H1 (cell line): ENCODE measurements at regions not wholly inside any gene's neighbourhood (a gene's known extent, or its start where the extent isn't known, plus 50 kb on each side); places are given as distances from the start of the nearest gene placed in this dataset.

Source experiments
- CTCF ChIA-PET: fragments of 300-600 bp; sonication (Branson Sonifier 250); formaldehyde crosslinking; loops from one replicate; lab custom pipeline; 2021; ENCODE audit not compliant: partially characterized antibody; lab: Charles Lee
- POLR2A ChIA-PET: fragments of 300-600 bp; sonication (Branson Sonifier 250); formaldehyde crosslinking; loops from one replicate; lab custom pipeline; 2021; ENCODE audit warnings: inconsistent platforms; ENCODE audit not compliant: partially characterized antibody; lab: Charles Lee
- DNase-seq, 2 experiments: peaks; one replicate each; pipeline versions ENCODE4 v3.0.0 to v3.0.0-alpha.2; 2010 to 2022; ENCODE audit warnings: low spot score in 2 of 2, low read depth in 1 of 2, mixed read lengths in 1 of 2
- FAIRE-seq: peaks from 2 replicates; lab custom pipeline; 2011; peaks lifted over from hg19 to GRCh38; lab: Jason Lieb, UNC
- H2AFZ ChIP-seq: 2 replicates; pipeline ENCODE4 v1.8.1; 2012; ENCODE audit warnings: low read length, inconsistent platforms
- H2AK5ac ChIP-seq: 2 replicates; pipeline ENCODE4 v1.6.1; 2013; ENCODE audit warnings: low read depth, low read length
- H2BK120ac ChIP-seq: replicated peaks from 2 replicates; pipeline ENCODE3; 2013; ENCODE audit warnings: low read depth, low read length, inconsistent platforms
- H2BK12ac ChIP-seq: 2 replicates; pipeline ENCODE4 v1.6.1; 2013; ENCODE audit warnings: low read depth, low read length
- H2BK15ac ChIP-seq: 2 replicates; pipeline ENCODE4 v1.6.1; 2013; ENCODE audit warnings: low read length
- H2BK20ac ChIP-seq: 2 replicates; pipeline ENCODE4 v1.6.1; 2013; ENCODE audit warnings: low read length
- H2BK5ac ChIP-seq: 2 replicates; pipeline ENCODE4 v1.6.1; 2013; ENCODE audit warnings: low read depth, low read length
- H3K14ac ChIP-seq: 2 replicates; pipeline ENCODE4 v1.6.1; 2013; ENCODE audit warnings: inconsistent platforms; ENCODE audit not compliant: insufficient read length
- H3K18ac ChIP-seq: 2 replicates; pipeline ENCODE4 v1.6.1; 2013; ENCODE audit warnings: low read length; ENCODE audit errors: extremely low read depth
- H3K23ac ChIP-seq: 2 replicates; pipeline ENCODE4 v1.6.1; 2013; ENCODE audit warnings: inconsistent platforms; ENCODE audit not compliant: insufficient read length
- H3K23me2 ChIP-seq: 2 replicates; pipeline ENCODE4 v1.6.1; 2013; ENCODE audit warnings: low read depth, low read length
- H3K27ac ChIP-seq: 2 replicates; pipeline ENCODE4 v1.6.1; 2011; ENCODE audit warnings: low read depth, low read length, inconsistent platforms
- H3K27me3 ChIP-seq, 4 experiments: replicated peaks in 1 of 4; 1 replicate in 1 of 4; 2 replicates in 3 of 4; pipeline versions ENCODE4 v1.6.1 to v1.8.1; 2011 to 2013; ENCODE audit warnings: low read length in 3 of 4, mild to moderate bottlenecking in 3 of 4, inconsistent platforms in 2 of 4, mixed read lengths in 2 of 4, moderate library complexity in 1 of 4; ENCODE audit not compliant: control insufficient read depth in 3 of 4, insufficient read depth in 3 of 4; ENCODE audit errors: extremely low read depth in 1 of 4
- H3K36me3 ChIP-seq, 4 experiments: 2 replicates each; pipeline versions ENCODE4 v1.6.1 to v1.8.1; 2011 to 2013; ENCODE audit warnings: mild to moderate bottlenecking in 4 of 4, low read length in 3 of 4, moderate library complexity in 2 of 4, control low read depth in 1 of 4, inconsistent platforms in 1 of 4; ENCODE audit not compliant: insufficient read depth in 4 of 4, control insufficient read depth in 2 of 4
- H3K4ac ChIP-seq: replicated peaks from 2 replicates; pipeline ENCODE3; 2013; ENCODE audit warnings: low read length, low read depth, mixed read lengths, inconsistent platforms; ENCODE audit not compliant: insufficient read length
- H3K4me1 ChIP-seq, 4 experiments: replicated peaks in 1 of 4; 1 replicate in 1 of 4; 2 replicates in 3 of 4; pipeline versions ENCODE4 v1.6.1 to v1.8.1; 2011 to 2013; ENCODE audit warnings: low read length in 3 of 4, inconsistent platforms in 2 of 4, mixed read lengths in 1 of 4; ENCODE audit not compliant: insufficient read depth in 4 of 4, control insufficient read depth in 3 of 4
- H3K4me2 ChIP-seq, 2 experiments: 2 replicates each; pipeline versions ENCODE4 v1.6.1 to v1.8.1; 2011 to 2013; ENCODE audit warnings: low read depth in 2 of 2, low read length in 2 of 2, control low read depth in 1 of 2, inconsistent platforms in 1 of 2, mild to moderate bottlenecking in 1 of 2; ENCODE audit not compliant: insufficient read depth in 1 of 2
- H3K4me3 ChIP-seq, 4 experiments: fragments of 200-600, 300-600 bp in 1 of 4; sonication (generic), shearing (Covaris generic), sonication (Bioruptor Twin) in 1 of 4; 2 replicates each; pipeline versions ENCODE4 v1.5.1 to v1.8.1; 2011 to 2016; ENCODE audit warnings: low read length in 4 of 4, low read depth in 3 of 4, control low read depth in 2 of 4, inconsistent platforms in 2 of 4, mild to moderate bottlenecking in 2 of 4, mixed read lengths in 1 of 4, moderate library complexity in 1 of 4; ENCODE audit not compliant: insufficient read depth in 2 of 4; ENCODE audit errors: extremely low read depth in 1 of 4
- H3K56ac ChIP-seq: replicated peaks from 2 replicates; pipeline ENCODE3; 2013; ENCODE audit warnings: low read depth, mild to moderate bottlenecking, mixed read lengths, low read length, inconsistent platforms; ENCODE audit not compliant: insufficient read length
- H3K79me1 ChIP-seq: 2 replicates; pipeline ENCODE4 v1.6.1; 2013; ENCODE audit warnings: low read depth, low read length, control low read depth
- H3K79me2 ChIP-seq, 2 experiments: 2 replicates each; pipeline versions ENCODE4 v1.6.1 to v1.8.1; 2012 to 2013; ENCODE audit warnings: low read length in 2 of 2, mild to moderate bottlenecking in 2 of 2, inconsistent platforms in 1 of 2; ENCODE audit not compliant: insufficient read depth in 2 of 2, control insufficient read depth in 1 of 2
- H3K9ac ChIP-seq, 4 experiments: replicated peaks in 1 of 4; 1 replicate in 1 of 4; 2 replicates in 3 of 4; pipeline versions ENCODE4 v1.6.1 to v1.8.1; 2011 to 2013; ENCODE audit warnings: low read depth in 3 of 4, low read length in 3 of 4, control low read depth in 2 of 4, mild to moderate bottlenecking in 2 of 4, moderate library complexity in 2 of 4, inconsistent platforms in 1 of 4; ENCODE audit errors: extremely low read depth in 1 of 4
- H3K9me3 ChIP-seq, 2 experiments: 2 replicates each; pipeline versions ENCODE4 v1.6.1 to v1.8.1; 2012 to 2013; ENCODE audit warnings: mild to moderate bottlenecking in 2 of 2, moderate library complexity in 2 of 2, control low read depth in 1 of 2, inconsistent platforms in 1 of 2, low read depth in 1 of 2, low read length in 1 of 2, mixed read lengths in 1 of 2; ENCODE audit not compliant: insufficient read depth in 2 of 2
- H4K20me1 ChIP-seq, 2 experiments: replicated peaks in 1 of 2; 2 replicates each; pipeline versions ENCODE3 to v1.8.1; 2011 to 2013; ENCODE audit warnings: inconsistent platforms in 2 of 2, low read length in 2 of 2, mild to moderate bottlenecking in 1 of 2; ENCODE audit not compliant: insufficient read depth in 2 of 2, control insufficient read depth in 1 of 2
- H4K5ac ChIP-seq: 2 replicates; pipeline ENCODE4 v1.6.1; 2013; ENCODE audit warnings: low read length, low read depth, mixed read lengths, inconsistent platforms; ENCODE audit not compliant: insufficient read length
- H4K8ac ChIP-seq: 2 replicates; pipeline ENCODE4 v1.8.0; 2013; ENCODE audit warnings: mild to moderate bottlenecking, moderate library complexity, low read length, inconsistent platforms; ENCODE audit not compliant: insufficient read depth; ENCODE audit errors: extremely low read depth
- H4K91ac ChIP-seq: replicated peaks from 2 replicates; pipeline ENCODE3; 2013; ENCODE audit warnings: low read length, mixed read lengths, inconsistent platforms; ENCODE audit not compliant: insufficient read length
- CTCF ChIP-seq, 3 experiments: IDR thresholded peaks; 1 replicate in 2 of 3; 2 replicates in 1 of 3; pipeline versions ENCODE4 v1.5.1 to v1.6.1; 2011; ENCODE audit warnings: low read length in 3 of 3, mild to moderate bottlenecking in 3 of 3, inconsistent platforms in 2 of 3, low read depth in 1 of 3, moderate library complexity in 1 of 3; ENCODE audit not compliant: insufficient read depth in 1 of 3; ENCODE audit errors: control extremely low read depth in 1 of 3
- NANOG ChIP-seq: IDR thresholded peaks from 2 replicates; pipeline ENCODE4 v1.6.1; 2011; ENCODE audit warnings: low read length, low read depth, mild to moderate bottlenecking, inconsistent platforms; ENCODE audit not compliant: insufficient read depth, poor library complexity, severe bottlenecking
- RAD21 ChIP-seq, 2 experiments: IDR thresholded peaks in 1 of 2; conservative IDR thresholded peaks in 1 of 2; 2 replicates each; pipeline ENCODE4 v1.6.1; 2011; ENCODE audit warnings: low read depth in 2 of 2, low read length in 2 of 2, improper control_type of control experiment in 1 of 2, inconsistent platforms in 1 of 2, mild to moderate bottlenecking in 1 of 2, moderate library complexity in 1 of 2
- WGBS, 2 experiments: shearing (Covaris generic) in 1 of 2; methylation state at CpG; one replicate each; pipeline versions ENCODE4 v1.1.6 to v1.1.7; 2013 to 2015; ENCODE audit warnings: low lambda C conversion rate in 2 of 2, mixed read lengths in 2 of 2, inconsistent platforms in 1 of 2, low coverage in 1 of 2, missing lambda C conversion rate in 1 of 2; ENCODE audit not compliant: insufficient replicate concordance in 2 of 2, insufficient coverage in 1 of 2, insufficient read length in 1 of 2; ENCODE audit errors: extremely low coverage in 1 of 2, missing lambda C conversion rate in 1 of 2; 5-methylcytosine and 5-hydroxymethylcytosine counted together

- no peak overlapping the region for H2BK12ac ChIP-seq
- no peaks in the 10 kb centered on the region for H3K79me1 ChIP-seq
- no peaks in the 10 kb centered on the region for H3K27me3 ChIP-seq
- no peak overlapping the region for H3K4me2 ChIP-seq
- peak; percentile 68 to 77 for TF ChIP-seq RAD21 (IDR thresholded peaks at IDR 0.05 in 1 of 2, conservative IDR thresholded peaks at IDR 0.05 in 1 of 2; ENCODE audit: low read depth in 2 of 2, low read length in 2 of 2)
- no peak for TF ChIP-seq NANOG
- peak in 2 of 3 experiments; percentile 31 to 35; a peak in 3 of 4 replicates for TF ChIP-seq CTCF (IDR thresholded peaks at IDR 0.05; ENCODE audit: control extremely low read depth in 1 of 3, insufficient read depth in 1 of 3, low read depth in 1 of 3, low read length in 3 of 3)
- TF ChIP-seq, all 59 proteins: peak for 2
- FAIRE-seq (no peak), DNase-seq (no peak)
- Histone ChIP-seq H2AK5ac (no peak overlapping the region), H3K9me3 (peaks cover 4 to 6% of the 10 kb centered on the region in 2 experiments; a peak in 2 of 4 replicates), H2AFZ (no peak overlapping the region), H3K27ac (no peak overlapping the region), H4K8ac (no peak overlapping the region), H3K79me2 (no peaks in the 10 kb centered on the region), H2BK120ac (no peak overlapping the region), H3K9ac (no peak overlapping the region), H3K4me3 (no peak overlapping the region), H2BK20ac (no peak overlapping the region), H3K14ac (no peak overlapping the region), H2BK5ac (no peak overlapping the region), H4K91ac (no peak overlapping the region), H3K4me1 (no peaks in the 10 kb centered on the region; a peak in 1 of 7 replicates), H4K20me1 (no peaks in the 10 kb centered on the region), H4K5ac (no peak overlapping the region), H3K23me2 (no peaks in the 10 kb centered on the region), H2BK15ac (no peak overlapping the region), H3K23ac (no peak overlapping the region), H3K18ac (no peak overlapping the region), H3K36me3 (no peaks in the 10 kb centered on the region), H3K4ac (no peak overlapping the region), H3K56ac (no peak overlapping the region)
- ChIA-PET POLR2A (no interaction called here), CTCF (interaction anchor here (0.6 to 1.6 kb wide), 5 partner anchors 9 to 280 kb away, joined by 3 to 4 read pairs (median 3); no protein-coding TSS in a partner anchor)
- 89% methylated on average over 1 of the region's 1 CpG; no CpG with 5 or more reads in 1 of the 2 experiments for WGBS, 2 experiments
Measured at GRCh38 chr12:59444932-59445331, 150.9 kb upstream of the SLC16A7 start.
